ENCODE measurements at regions not wholly inside any gene's neighbourhood (a gene's known extent, or its start where the extent isn't known, plus 50 kb on each side); places are given as distances from the start of the nearest gene placed in this dataset.
A peak's percentile ranks its signal among the peaks of the same experiment; 100 is the strongest.
"Not testable (repeated sequence)": the region's sequence is repeated elsewhere in the genome, so short reads cannot be mapped to it uniquely, and the experiment has no call there.

DNA sequence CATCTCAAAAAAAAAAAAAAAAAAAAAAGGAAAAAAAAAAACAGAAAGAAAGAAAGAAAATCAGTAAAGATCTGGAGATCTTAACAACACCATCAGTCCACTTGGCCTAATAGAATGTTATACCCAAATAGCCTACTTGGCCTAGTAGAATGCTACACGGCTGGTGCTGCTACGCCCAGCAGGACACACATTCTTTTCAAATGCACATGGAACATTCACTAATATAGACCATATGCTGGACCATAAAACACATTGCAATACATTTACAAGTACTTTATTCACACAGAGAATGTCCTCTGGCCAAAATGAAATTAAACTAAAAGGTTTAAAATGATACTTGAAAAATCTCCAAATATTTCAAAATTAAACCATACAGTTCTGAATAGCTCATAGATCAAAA lies 80.0 kb upstream of the TNFAIP3 start:
- no peak for DNase-seq

GRCh38 chr6:137788248-137788647 lies 78.8 kb upstream of the TNFAIP3 start:
- DNase-seq = no peak

GRCh38 chr6:137791281-137792159 lies 75.5 kb upstream of the TNFAIP3 start:
- peak; percentile 50 for DNase-seq

- no peak for DNase-seq
Measured at GRCh38 chr6:137792160-137793033, 74.7 kb upstream of the TNFAIP3 start.

- no peak for DNase-seq
Measured at GRCh38 chr6:137793805-137794515, 73.1 kb upstream of the TNFAIP3 start.

DNA sequence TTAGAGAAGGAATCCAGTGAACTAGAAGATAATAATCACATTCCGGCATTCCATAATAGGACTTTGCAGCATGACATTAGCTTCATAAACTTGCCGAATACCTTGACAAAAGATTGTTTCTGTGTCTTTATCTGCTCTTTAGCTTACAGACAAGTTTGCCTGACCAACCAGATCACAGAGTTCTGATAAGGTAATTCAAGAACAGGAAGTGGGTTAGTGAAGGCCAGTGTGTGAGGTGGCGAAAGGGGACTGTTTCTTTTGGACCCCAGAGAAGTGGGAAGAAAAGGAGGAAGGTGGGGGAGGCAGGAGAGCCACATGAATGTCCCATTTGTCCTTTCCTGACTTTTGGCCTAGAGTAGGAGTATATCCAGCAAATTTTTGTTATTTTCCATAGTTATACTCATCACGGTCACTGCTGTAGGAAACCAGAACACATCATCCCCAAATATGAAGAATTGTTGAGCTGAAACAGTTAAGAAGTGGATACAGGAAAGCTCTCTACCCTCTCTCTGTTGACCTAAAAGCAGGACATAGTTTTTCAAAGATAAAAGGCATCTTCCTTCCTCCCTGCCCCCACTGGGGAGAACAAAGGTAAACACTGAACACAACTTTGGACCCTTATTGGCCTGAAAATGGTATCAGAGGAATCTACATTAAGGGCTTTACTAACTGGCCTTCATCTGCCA lies 72.4 kb upstream of the TNFAIP3 start:
- DNase-seq = no peak

GRCh38 chr6:137795501-137795900 lies 71.6 kb upstream of the TNFAIP3 start:
- DNase-seq = no peak

DNA sequence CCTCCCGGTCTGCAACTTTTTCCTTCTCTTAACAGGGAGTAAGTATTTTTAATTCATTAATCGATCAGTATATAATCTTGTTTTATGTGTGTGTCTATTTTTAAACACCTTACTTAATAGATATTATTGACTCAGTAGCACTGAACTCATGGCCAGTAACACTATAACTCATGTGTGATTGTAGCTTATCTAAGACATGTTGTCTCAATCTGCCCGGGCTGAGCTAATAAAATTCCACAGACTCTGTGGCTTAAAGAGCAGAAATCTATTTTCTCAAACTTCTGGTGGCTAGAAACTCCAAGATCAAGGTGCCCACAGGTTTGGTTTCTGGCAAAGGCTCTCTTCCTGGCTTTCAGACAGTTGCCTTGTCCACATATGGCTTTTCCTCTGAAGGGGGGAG lies 68.8 kb upstream of the TNFAIP3 start:
- no peak for DNase-seq

DNA sequence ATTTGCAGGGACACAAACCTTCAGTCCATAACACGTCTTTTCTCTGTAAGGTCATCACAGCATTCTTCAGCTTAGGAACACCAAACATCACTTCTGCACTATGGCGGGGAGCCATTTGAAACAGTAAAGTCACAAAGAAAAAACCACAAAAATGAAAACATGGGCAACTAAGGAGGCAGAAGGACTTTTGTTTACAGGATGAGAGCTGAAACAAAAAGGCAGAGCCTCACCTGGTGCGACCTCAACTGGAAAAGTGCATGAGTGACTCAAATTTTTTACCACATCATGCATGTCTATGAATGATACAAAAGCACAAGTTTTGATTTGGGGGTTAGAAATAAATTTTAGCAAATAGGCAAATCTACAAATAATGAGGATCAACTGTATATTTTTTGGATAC lies 68.2 kb upstream of the TNFAIP3 start:
- DNase-seq = no peak

DNA sequence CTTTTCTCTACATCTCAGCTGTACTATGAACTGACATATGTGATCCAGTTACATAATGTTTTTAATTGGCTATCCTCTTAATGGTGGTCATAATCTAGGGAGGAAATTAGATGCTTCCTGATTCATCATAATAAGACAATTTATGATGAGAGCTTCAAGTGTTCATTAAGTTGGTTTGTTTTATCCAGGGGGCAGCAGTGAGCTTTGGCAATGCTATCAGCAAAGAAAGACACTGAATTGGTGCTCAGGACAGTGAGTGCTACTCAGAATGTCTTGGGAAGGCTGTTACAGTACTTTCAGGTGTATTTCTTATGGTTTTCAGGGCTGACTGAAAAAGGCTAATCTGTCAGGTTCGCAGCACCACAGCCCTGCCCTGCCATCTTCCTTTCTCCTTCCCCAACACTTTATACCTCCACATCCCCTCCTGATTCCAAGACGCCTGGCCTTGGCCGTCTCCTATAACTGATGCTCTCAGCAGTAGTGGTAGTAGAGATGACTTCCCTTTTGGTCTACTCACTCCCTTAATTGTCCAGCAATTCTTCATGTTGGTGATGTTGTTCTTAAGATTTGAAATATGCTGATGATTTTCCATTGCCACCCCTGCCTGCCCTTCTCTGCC lies 67.0 kb upstream of the TNFAIP3 start:
- peak; percentile 81 for DNase-seq

GRCh38 chr6:137800762-137801161 lies 66.3 kb upstream of the TNFAIP3 start:
- DNase-seq = no peak

DNA sequence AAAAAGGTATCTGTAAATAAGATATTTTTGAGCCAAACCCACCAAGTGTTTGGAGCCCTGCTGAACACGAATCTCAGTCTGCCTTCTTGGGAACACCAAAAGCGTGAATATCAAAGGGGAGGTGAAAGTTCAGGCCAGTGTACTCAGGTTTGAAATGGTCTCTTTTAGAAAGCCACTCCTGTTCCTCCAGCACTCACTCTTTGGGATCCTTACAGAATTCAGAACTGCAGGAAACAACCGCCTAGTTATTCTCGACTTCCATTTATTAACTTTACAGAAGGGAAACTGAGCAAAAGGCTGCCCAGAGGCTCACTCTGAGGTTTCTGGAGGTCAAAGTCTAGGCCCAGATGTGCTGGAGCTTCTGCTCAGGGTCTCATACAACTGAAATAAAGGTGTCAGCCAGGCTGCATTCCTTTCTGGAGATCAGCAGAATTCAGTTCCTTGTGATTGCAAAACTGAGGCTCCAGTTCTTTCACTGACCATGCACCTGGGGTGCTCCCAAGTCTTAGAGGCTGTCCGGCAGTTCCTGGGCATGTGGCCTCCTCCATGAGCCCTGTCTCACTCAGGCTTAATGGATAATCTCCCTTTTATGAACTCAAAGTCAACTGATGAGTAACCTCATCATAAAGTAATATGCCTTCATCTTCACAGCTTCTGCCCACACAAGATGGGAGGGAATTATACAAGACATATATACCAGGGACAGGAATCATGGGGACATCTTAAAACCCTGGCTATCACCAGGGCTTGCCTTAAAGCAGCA lies 65.5 kb upstream of the TNFAIP3 start:
- DNase-seq = no peak

GRCh38 chr6:137802408-137803182 lies 64.5 kb upstream of the TNFAIP3 start:
- DNase-seq = no peak

GRCh38 chr6:137804637-137805036 lies 62.4 kb upstream of the TNFAIP3 start:
- DNase-seq = no peak

GRCh38 chr6:137805622-137806021 lies 61.4 kb upstream of the TNFAIP3 start:
- peak; percentile 71 for DNase-seq

GRCh38 chr6:137806914-137807682 lies 60.0 kb upstream of the TNFAIP3 start:
- no peak for DNase-seq

- DNase-seq = peak; percentile 42
Measured at GRCh38 chr6:137808191-137808590, 58.9 kb upstream of the TNFAIP3 start.

DNA sequence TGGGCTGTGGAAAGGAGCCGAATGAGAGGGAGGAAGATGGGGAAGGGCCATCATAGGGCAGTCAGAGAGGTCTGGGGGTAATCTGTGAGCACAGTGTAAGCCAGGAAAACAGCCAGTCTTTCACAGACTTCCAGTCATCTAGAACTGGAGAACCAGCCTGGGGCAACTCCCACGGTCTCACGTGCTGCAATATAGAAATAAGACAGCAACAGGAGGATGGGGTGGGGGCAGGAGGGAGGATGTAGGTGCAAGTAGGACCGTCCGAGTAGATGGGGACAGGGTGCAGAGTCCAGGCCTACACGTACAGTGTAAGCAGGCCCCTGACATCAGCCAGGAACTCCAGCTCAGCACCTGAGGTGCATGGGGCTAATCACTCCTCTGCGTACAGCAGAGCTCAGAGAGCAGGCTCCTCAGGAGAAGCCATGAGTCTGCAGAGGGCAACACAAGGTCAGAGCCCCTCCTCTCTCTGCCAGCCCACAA lies 58.2 kb upstream of the TNFAIP3 start:
- DNase-seq = no peak

GRCh38 chr6:137809895-137810553 lies 57.0 kb upstream of the TNFAIP3 start:
- DNase-seq = not testable (repeated sequence)

All from dermis blood vessel endothelial cell (primary cell).